CD4-positive, alpha-beta T cell treated with Interleukin-15 for 1 hour (primary cell): ENCODE measurements at regions not wholly inside any gene's neighbourhood (a gene's known extent, or its start where the extent isn't known, plus 50 kb on each side); places are given as distances from the start of the nearest gene placed in this dataset.

Experiments
- DNase-seq: peaks from one replicate; pipeline ENCODE4 v3.0.0-alpha.2; 2020

DNA sequence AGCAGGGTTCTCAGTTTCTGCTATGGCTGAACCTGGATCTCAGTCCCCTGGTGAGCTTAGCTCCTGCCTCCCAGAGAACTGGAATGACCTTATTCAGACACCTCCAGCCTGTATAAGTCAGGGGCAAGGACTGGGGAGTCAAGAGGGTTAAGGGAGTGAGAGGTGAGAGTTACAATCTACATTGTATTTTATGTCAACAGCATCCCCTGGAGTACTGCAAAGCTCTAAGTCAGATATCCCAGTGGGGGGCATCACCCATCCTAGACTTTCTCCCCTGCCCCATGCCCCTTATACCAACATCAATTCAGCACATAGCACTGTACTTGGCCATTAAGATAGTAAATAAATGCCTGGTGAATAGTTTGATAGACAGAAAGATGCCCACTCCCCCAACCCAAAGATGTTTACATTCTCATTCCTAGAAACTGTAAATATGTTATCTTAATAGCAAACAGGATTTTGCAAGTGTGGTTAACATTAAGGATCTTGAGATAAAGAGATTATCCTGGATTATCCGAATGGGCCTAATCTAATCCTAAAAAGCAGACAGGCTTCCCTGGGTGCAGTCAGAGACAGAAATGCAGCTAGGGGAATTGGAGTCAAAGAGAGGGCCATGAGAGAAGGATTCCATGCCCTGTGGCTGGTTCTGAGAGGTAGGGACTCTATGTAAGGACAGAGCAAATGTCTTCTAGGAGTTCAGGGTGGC, 132.3 kb upstream of the RASGRP1 start:
- DNase-seq, result no peak

DNA sequence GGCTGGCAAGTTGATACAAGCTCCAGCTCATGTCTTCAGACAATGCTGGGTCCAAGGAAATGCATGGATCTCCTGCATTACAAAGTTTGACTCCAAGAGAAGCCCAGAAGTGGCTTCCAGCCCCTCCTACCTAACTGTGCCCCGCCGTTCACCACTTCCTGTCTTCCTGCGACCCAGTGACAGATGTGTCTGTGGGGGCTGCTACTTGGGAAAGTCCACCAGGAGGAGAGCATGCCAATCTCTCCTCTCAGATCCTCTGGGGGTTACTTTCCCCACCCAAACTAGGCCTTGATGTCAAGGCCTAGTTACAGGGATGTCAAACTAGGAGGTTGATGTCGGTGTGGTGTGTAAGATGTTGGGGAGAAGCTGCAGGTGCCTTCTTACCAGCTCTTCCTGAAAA, 133.6 kb upstream of the RASGRP1 start:
- no peak for DNase-seq

DNA sequence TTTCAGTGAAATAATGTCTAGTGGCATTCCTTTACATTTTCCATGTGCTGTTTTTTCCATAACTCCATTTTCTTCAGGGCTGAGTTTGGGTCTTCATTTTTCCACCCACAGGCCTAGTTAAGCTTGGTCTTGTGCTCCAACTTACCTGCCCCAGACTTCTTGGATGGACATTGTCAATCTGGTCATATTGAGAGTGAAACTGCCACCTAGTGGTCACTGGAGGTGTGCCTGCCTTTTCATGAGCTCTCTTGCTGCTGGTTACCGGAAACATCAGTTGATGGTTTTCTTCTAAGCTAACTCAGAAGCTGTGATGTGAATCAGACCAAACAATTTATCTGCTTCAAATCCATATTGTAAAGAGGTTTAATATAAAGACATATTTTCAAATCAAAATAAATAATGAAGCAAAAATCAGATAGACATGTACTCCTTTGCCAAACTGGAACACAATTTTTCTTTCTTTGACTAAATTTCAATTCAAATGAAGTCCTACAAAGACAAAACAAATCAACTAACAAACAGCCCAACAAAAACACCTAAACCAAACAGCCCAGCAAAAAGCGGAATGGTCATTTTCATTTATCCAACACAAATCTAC, 135.1 kb upstream of the RASGRP1 start:
- peak; percentile 67 for DNase-seq

DNA sequence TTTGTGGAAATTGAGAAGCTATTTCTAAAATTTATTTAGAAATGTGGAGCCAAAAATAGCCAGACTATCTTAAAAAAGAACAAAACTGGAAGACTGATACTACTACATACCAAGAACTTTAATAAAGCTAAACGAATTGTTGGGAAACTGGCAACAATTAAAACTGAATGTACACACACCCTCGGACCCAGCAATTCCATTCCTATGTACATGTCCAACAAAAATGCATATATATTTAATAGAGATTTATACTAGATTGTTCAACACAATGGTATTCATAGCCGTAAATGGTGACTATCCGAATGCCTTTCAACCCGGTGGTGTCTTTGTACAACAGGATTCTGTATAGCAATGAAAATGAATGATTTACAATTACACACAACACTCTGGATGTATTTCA, 136.5 kb upstream of the RASGRP1 start:
- DNase-seq, result no peak

DNA sequence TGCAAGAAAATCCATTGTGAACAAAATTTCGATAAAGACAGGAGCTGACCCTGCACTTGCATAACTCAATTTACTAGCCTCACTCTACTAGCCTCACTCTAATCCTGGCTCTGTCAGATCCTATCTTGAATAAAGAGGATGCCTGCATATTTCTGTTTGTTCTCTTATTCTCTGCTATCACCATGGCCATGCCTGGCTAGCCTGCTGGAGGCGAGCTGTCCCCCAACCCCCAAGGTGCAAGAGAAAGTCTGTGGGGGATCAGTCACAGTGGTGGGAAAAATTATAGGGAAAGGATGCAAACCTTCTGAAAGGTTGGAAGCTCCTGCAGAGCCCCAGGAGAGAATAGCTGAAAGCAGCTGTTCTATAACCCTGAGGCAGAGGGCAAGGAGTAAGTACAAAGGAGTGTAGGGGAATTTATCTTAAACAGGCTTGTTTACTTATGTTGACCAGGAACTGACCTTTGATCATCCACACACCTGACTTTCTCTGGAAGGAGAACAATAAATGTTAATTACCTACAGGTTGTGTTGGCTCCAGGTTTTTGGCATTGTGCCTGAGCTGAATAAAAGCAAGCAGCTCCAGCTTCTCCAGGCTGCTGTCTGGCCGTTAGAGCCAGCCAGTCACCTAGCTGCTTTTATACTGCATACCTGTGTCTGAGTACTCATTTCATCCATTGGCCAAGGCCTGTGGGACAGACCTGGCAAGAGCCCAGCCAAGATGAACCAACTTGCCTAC, 137.7 kb upstream of the RASGRP1 start:
- DNase-seq, result no peak

DNA sequence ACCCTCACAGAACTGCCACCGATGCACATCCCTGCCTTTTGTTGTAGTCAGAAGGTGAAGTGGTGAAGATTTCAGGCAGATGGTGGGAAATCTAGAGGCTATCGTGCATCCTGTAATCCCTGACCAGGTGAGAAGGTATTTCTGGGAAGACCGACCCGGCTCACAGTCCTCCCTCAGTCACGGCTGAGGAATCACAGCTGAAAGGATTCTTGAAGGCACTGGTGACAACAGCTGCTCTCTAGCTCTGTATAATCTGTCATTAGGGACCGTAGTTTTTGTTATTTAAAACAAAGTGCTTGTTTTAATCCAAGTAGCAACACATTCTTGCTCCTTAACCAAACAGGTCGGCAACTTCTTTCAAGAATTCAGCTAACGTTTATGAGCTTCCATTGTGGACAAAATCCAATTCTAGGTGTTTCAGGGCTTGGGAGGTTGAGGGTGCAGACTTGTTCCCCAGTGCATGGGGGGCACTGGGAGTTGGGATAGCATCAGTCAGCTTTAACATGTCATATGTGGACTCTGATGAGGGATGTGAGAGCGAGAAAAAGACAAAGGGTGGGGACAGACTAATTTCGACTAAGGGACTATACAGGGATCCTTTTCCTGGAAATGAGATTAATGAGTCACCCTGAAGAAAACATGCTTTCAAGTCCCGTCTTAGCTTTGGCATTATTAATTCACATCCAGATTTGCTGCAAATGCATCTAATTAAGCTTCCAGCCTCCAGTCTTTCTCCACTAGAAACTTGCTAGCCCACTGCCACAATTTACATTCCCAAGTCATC, 141.0 kb upstream of the RASGRP1 start:
- no peak for DNase-seq

DNA sequence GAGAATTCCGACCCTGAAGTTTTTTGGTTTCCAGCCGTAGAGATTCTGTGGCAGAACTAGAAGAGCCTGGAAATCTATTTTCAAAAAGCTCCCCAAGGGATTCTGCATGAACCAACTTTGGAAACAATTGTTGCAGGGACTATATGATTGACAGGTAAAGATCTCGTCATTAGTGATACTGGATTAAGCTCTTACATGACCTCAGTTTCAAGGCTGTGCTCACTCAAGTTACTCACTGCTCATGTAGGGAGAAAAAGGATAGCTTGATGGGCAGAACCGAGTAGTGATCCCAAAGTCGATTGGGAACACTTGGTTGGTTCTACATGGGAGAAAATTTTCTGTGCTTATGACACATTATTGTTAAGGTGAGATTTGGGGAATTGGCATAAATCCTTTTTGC, 142.3 kb upstream of the RASGRP1 start:
- no peak for DNase-seq

DNA sequence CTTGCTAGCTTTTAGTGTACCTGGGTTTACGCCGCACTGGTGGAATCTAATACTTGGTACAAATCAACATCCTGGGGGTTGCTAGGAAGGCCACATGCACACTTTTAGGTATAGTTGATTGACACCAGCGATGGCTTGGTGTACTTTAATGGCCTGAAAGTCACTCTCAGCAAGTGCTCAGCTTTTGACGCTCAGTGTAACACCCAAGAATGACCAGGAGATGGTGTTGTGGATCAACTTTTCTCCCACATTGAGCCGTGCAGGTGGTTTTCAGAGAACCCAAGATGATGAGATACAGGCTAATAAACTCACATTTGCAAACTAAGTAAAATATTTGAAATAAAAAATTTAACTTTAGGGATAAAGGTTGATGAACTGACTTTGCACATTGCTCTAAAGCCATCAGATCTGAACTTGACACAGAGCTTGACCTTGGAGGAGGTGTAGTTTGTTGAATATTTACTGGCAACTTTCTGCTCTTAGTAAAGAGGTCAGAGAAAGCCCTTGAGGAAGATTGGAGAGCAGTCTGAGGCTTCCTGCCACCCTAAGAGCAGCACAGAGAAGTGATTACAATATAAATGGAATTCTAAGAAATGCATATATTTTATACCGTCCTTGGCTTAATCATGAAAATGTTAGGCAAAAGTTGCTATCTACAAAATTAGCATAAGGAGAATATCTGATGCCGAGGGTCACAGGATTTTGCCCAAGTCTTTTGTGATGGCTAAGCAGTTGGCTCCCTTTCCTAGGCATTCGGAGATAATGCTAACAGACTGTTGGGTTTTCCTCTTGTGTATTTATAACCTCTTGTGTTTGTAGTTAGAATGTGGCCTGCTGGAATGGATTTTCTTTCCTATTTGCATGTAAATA, 143.4 kb upstream of the RASGRP1 start:
- DNase-seq, result peak; percentile 28

DNA sequence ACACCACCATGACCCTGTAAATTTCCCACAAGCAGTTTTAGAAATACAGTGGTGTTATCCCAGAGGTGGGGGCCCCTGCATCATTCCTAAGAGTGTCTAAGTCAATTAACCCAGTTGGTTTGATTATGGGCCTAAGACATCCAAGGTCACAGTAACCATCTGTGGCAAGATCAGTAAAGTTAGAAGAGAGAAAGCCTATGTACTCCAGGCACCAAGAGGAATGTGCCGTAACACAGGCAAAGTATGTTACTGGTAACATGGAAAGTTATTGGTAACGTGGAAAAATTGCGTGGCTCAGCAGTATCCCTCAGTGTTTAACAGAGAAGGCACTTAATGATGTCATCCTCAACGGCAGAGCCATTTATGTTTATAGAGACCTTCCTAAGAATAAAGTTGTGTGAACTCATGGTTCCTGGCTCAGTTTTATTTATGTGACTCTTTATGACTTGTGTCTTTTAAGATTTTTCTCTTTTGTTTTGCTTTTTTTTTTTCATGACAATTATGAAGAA, 144.1 kb upstream of the RASGRP1 start:
- DNase-seq, result no peak

DNA sequence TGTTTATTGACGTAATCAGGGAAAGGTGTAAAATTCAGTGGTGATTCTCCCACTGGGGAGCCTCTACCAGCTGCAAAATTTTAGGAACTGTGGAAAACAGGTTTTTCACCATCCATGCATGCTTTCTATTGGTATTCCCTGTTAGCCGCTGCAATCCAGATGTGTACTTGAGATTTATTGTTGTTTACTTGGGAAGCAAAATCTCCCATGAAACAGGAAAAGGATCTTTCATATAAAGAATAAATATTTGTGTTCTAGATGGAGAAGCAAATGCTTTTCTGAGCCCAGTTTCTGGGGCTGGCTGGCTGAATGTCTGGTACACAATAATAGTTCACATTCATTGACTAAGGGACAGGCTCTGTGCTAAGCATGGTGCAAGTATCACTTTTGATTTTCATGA, 144.6 kb upstream of the RASGRP1 start:
- no peak for DNase-seq

DNA sequence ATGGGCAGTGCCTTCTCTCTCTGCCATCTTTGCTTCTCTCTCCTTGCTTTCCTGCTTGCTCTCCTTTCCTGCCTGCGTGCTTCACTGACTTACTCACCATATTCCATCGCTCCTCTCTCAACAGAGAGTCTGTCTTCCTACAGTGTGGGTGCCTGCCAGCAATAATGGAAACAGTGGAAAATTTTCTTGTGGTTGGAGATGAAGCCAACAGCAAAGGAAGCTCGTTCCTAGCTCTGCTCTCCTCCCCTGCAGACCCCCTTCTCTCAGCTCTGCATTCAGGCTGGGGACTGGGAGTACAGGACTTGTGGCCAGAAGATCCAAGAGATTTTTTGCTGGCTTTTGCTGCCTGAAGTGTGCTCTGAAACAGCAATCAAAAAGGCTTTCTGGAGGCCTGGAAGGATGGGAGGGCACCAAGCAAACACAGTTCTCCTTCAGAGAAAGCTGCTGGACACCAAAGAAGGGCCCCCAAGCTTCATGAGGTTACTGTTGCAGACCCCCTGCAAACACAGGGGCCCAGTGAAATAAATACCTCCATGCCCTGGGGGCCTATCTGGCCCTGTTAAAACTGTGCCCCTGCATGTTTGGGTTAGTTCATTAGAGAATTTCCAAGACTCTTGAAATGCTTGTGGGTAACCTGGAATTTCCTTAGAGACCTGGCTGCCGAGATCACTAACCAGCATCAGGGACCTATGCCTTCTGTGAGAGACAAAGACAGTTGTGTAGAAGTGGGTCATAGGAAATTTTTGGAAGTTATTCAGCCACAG, 149.9 kb upstream of the RASGRP1 start:
- DNase-seq, result no peak

DNA sequence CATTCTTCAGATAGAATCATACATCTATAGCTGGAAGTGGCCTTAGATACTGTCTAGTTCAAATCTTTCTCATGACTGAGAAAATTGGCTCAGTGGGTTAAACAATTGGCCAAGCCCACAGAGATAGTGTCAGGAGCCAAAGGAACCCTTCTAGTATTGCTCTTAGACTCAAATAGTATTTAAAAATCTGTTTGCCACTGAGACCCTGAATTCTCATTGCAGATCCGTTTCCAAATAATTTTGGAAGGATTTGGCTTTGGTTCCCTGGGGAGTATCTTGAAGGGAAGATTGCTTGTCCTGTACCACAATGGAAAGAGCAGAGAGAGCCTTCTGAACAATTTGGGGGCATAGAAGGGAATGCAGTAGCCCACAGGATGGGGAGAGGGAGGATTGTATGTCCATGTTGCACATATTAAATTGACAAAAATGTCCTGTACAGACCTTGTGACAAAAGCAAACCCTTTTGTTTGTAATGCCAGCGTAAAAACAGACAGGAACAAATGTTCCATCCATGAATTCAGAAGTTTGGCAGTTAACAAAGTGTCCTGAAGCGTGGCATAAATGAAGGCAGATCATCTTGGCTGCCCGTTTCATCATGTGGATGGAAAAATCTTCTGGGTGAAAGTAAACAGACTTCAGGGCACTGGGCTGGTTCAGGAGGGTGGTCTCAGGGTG, 156.4 kb upstream of the RASGRP1 start:
- no peak for DNase-seq

DNA sequence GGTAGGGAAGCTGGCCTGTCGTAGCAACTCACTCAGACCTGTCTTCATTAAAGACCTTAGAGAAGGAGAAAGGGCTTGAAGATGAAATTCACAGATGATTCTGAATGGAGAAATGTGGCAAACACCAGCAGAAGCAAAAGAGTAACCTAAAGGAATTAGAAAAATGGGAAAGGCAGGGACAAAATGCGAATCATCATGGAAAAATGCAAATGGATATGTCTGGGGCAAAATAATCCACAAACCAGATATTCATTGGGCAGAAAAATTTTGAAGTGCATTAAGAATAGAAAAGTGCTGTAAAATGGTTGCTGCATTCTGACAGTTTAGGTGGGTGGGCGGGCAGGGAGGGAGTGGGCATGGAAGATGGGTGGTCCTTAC, 156.9 kb upstream of the RASGRP1 start:
- DNase-seq, result no peak

DNA sequence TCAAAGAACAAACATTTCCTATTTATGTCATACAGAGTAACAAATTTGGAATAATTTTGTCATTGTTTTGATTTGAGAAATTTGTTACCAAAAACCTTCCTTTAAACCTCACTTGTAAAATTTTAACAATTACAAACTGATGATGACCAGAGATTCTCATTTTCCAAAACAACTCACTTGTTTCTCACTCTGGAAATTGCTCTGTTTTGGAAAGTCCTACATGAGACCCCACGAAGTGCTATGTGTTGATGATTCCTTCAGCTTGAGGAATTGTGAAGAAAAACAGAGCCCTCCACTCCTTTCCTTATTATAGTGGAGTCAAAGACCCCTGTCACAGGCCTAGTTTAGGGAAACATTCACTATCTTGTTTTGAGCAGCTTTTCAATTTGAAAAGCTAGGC, 157.6 kb upstream of the RASGRP1 start:
- no peak for DNase-seq

DNA sequence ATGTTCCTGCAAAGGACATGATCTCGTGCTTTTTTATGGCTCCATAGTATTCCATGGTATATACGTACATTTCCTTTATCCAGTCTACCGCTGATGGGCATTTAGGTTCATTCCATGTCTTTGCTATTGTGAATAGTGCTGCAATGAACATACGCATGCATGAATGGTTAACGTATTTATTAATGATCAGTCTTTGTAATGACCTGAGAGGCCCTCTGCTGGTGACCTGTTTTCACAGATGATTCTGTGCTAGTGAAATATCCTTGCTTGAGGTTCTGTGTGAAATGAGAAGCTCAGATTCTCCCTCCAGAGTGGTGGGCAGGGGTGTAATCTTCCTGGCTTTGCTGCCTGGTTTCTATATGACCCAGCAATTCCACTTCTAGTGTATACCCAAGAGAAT, 160.2 kb upstream of the RASGRP1 start:
- DNase-seq, result no peak

DNA sequence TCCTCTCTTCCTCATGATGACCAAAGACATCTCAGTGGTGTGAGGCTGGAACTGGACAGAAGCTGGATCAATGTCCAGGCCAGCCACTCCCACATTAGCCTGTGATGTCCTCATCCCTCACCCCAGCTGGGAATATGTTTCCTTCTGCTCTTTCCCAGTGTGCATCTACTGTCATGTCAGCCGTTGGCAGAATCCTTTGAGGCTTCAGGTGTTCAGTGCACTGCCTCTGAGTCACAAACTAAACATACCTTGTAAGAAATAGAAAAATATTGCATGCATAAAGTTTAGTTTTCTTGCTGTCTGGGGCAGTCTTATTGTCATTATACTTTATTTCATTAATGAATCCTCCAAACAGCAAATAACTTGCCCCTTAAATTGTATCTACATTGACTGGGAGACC, 161.6 kb upstream of the RASGRP1 start:
- no peak for DNase-seq

DNA sequence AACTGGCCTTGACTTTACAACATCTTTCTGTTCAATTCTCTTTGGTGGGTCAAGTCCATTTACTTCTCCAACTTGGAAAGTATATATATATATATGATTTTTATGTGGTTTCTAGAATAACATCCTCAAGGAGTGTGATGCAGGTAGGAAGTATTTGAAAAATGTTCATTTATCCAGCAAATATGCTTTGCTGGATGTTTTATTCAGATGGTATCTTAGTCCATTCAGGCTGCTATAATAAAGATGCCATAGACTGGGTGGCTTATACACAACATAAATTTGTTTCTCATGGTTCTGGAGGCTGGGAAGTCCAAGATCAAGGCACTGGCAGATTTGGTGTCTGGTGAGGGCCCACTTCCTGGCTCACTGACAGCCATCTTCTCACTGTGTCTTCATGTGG, 168.7 kb upstream of the RASGRP1 start:
- no peak for DNase-seq

DNA sequence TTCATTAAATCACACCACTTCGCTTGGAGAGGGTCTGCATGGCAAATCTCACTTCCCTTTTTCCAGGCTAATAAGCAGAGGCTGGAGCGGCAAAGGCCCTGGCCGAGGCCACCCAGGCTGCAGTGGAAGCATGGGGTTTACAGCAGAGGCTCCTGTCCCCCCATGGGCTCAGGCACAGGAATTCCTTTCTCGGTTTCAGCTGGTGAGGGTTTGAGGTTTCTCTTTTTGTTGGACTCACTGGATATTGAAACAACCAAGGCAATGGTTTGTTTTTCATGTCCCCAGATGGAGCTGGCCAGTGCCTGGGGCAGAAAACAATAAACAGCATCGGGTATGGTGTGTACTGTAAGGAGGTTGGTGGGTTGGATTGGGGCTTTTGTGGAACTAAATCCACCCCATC, 175.6 kb upstream of the RASGRP1 start:
- DNase-seq, result no peak

DNA sequence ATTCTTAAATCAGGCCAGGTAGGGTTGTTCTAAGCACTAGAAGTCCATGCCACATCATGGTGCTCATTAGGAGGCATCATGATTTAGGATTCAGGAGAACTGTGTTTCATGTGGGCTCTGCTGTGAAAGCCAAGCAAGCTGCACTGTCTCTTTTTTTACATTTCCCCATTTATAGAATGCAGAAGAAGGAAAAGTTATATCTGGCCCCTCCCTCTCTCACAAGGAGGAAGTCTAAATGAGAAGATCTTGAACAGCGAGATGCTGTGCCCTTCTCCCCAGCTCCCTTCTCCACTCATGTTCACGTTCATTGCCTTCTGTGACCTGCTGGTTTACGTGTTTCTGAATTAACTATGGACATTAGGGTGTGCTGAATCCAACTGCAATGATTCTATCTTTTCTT, 178.5 kb upstream of the RASGRP1 start:
- DNase-seq, result no peak

DNA sequence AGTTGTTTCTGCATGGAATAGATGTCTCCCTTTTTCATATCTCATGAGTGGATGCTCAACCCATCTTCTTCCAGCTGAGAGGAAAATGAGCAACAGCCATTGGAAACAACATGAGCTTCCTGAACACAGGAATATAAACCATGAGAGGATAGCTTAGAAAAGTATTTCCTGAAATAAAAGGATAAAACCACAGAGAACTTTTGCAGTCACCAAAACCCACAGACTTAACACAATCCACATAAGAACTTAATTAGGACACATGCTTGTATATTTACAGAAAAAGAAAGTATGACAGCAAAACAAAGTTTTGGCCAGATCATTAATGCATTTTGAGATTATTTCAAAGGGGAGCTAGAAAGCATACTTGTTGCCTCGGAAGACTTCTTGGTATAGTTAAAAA, 180.5 kb upstream of the RASGRP1 start:
- DNase-seq, result no peak

DNA sequence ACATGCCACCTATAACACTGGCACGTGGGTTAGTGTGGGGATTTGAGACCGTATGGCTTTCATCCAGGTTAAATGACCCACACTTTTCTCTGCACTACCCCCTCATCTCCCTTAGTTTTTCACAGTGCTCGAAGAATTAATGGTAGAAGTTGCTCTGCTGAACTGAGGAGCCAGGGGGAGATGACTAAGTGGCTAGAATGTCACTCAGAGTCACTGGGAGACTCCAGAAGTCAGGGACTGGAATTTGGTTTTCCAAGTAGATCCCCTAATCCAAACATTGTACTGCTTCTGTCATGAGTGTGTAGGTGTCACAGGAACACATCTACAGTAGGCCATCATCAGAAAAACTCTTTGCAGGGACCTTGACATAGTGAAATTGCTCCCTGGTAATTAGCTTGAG, 181.0 kb upstream of the RASGRP1 start:
- DNase-seq, result no peak
